Fibroblast of upper back skin (primary cell): ENCODE measurements at regions not wholly inside any gene's neighbourhood (a gene's known extent, or its start where the extent isn't known, plus 50 kb on each side); places are given as distances from the start of the nearest gene placed in this dataset.
A peak's percentile ranks its signal among the peaks of the same experiment; 100 is the strongest.
"Not testable (repeated sequence)": the region's sequence is repeated elsewhere in the genome, so short reads cannot be mapped to it uniquely, and the experiment has no call there.

ENCODE experiments used
- DNase-seq: peaks from one replicate; pipeline ENCODE4 v3.0.0-alpha.2; 2013

DNA sequence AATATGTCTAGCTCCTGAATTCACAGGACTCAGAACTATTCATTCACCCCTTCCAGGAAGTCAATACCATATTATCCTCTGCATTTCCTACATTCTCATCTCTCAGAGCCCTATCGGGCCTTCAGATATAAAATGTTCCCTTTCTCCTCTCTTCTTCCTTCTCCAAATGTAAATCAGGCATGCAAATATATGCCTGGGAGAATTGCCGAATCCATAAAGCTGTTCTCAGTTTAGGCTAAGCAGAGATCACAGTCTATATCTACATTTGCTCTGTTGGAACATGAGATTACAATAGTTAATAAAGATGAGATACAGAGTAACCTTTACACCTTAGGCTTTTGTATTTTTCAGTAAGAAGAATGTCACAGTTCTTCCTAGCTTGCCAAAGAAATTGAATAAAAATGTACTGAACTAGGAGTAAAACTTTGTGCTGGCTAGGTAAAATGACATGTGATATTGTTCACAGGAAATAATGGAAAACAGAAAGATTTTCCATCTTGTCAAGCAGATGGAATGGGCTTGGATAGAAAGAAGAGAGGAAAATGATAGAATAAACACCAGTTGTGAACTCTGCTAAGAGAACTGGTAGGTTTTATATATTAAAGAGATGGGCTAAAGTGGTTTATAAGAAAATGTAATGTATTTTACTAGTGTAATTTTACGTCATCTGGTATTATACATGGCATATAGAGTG lies 161.5 kb downstream of the NRIP1 start:
- no peak for DNase-seq

DNA sequence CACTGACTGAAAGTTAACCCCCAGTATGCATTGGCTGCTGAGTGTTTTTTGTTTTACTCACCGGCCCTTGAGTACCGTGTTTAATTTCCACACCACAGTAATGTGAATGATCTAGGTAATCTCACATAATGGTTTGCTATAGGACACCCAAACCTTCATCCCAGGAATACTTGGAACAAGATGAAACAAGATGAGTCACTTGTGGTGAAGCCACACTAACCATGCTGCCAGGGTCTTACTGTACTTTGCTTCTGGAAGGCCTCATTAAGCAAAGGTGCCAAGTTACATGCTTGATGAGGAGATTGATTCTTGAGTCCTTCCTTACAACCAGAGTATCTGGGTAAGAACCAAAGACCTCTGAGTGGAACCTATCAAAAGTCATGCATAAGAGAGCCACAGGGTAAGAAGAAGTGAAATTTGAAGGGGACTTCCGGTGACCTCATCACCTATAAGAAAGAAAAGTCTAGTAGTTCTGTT lies 163.3 kb downstream of the NRIP1 start:
- peak; percentile 94 for DNase-seq

DNA sequence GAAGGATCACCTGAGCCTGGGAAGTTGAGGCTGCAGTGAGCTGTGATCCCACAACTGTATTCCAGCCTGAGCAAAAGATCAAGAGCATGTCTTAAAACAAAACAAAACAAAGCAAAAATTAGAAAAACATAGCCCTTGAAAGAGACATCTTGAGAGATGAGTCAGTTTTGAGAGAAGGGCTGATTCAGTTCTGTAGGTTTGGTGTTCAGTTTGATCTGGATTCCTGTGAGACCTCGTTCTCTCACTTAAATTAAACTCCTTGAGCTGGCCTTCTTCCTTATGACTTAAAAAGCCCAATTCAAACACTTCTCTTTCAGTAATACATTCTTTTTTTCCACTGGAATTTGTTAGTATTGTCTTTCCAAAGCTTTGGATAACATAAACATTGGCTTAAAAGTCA lies 164.2 kb downstream of the NRIP1 start:
- peak; percentile 58 for DNase-seq

DNA sequence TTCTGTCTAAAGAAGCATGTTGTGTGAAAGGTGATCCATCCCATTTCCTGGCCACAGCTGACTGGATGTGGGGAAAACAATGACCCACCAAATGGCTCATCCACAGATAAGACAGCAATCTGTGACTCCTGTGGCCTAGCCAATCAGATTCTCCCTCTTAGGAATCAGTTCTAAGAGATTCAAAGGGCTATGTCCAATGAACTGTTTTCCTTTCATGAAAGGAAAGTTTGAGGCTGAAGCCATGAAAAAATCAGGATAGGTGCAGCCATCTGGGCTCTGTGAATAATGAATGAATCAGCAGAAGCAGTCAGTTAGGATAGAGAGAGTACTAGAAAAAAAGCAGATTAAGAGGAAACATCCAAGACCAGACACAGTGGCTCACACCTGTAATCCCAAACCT lies 164.7 kb downstream of the NRIP1 start:
- DNase-seq: peak; percentile 60

DNA sequence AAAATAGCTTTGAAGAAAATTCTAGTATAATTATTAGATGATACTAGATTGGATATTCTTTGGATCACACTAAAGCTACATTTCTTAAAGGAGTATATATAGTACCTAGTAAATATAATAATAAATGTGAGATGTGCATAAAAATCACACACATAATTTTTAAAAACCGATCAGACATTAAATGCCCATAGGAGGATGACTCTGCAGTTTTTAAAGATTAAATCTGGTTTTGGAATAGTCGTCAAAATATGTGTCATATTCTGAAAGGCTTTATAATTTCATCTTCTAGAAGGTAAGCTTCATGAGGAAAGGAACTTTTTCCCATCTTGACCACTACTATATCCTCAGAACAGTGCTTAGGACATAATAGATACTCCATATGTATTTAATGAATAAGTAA lies 169.0 kb downstream of the NRIP1 start:
- DNase-seq: no peak

DNA sequence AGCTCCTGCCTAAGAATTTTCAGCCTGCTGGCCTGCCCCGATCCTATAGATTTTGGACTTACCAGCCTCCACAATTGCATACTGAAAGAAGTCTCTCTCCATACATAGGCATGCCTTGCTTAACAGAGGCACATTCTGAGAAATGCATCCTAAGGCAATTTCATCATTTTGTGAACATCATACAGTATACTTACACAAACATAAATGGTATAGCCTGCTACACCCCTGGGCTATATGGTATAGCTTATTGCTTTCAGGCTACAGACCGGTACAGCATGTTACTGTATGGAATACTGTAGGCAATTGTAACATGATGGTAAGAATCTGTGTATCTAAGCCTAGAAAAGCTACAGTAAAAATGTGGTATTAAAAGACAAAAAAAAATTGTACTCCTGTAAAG lies 174.7 kb downstream of the NRIP1 start:
- DNase-seq: no peak

DNA sequence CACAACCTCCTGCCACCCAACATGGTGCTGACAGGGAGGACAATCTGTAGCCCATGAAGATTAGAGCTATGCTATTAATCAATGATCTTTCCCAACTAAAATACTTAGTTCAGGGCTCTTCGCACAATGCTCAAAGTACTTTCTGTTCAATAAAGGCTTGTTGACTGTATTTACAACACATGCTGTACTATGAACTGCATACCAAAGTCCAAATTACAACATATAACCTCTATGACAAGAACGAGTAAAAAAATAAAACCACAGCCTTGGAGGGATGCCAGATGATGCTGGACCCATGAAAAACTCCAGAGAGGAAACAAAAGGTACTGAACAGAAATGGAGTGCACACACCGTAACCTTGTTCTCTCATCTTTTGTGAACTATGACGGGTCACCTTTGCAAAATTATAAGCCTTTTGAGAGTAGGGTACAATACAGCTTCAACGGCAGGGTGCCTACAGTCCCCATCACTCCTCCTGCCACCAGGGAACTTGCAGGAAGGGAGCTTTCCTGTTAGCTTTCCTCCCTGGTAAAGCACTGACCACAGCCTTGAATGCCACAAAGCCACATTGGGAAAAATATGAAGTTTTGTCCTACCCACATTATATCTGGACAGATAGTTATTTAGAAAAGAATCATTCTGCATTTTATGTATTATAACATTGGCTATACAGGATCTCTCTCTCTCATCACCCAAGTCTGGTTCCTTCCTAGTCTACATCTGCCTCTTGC lies 175.6 kb downstream of the NRIP1 start:
- DNase-seq: peak; percentile 85

DNA sequence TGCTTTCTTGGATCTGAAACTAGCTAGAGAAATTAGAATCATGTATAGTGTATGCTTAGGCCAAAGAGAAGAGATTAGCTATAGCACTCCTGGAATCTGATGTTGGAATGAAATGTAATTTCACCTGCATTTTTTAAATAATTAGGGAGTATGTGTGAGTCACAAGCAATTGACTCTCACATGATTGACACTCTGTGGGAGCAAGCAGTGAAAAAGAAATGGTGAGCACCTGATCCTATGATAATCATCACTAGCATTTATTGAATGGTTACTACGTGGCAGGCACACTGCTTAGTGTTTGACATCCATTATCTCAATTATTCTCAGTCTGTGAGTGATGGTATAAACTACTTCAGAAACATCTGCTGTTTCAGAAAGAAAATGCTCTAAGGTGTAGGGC lies 176.6 kb downstream of the NRIP1 start:
- no peak for DNase-seq

DNA sequence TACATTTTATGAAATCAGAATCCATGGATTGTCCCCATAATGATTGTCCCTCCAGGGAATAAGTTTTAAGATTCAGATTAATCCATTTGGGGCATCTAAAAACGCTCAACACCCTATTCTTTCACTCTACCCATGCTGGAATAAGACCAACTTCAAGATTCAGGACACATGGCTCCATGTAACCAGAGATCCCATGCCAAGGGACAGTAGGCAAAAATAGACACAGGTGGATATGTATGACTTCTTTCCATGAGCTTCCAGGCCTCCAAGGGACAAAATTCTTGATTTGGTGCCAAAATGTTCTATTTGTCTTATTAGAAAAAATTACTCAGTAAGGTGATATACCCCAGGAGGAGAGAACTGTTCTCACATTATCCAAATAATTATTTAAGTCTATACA lies 178.8 kb downstream of the NRIP1 start:
- no peak for DNase-seq

DNA sequence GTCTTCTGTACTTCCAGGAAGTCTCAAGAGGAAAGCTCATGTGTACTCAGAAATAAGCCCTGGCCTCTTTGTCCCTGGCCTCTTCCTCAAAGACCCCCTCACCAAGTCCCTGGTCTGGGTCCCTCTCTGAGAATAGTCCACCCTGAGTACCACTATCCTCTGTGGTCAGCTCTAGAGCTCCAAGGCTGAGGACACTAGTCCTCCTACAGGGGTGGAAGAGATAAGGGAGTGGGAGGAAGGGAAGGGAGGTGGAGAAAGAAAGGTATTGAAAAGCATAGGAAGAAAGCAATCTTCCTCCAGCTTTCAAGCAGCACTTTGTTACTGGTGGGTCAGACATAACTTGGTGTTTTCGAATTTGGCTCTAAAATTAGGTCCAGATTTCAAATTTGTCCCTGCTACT lies 181.4 kb downstream of the NRIP1 start:
- DNase-seq: no peak

DNA sequence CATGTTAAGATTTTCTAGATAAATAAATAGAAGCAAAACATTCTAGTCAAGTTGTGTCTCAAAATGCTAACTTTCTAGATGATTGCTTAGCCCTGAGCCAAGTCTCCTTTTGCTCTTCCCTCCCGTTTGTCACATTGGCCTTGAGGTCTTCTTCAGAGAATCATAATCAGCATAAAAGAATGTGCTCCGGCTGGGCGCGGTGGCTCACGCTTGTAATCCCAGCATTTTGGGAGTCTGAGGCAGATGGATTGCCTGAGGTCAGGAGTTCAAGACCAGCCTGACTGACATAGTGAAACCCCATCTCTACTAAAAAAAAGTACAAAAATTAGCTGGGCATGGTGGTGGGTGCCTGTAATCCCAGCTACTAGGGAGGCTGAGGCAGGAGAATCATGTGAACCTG lies 182.3 kb downstream of the NRIP1 start:
- DNase-seq: not testable (repeated sequence)

DNA sequence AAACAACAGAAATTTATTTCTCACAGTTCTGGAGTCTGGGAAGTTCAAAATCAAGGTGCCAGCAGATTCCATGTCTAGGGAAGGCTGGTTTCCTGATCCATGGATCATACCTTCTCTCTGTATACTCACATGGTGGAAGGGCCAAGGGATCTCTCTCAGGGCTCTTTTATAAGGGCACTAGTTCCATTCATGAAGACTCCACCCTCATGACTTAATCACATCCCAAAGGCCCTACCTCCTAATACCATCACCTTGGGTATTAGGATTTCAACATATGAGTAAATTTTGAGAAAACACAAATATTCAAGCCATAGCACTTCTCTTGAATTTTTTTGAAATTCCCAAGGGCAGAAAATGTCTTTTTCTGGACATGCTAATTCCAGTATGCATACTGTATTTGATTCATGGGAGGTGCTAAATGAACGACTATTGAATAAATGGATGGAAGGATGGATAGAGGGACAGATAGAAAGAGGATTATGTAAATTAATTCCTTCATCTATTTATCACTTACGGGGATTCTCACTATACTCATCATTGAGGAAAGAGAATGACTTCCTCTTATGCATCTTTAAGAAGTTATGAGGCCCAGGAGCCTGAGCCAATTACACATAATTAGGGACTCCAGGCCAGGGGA lies 182.8 kb downstream of the NRIP1 start:
- no peak for DNase-seq

DNA sequence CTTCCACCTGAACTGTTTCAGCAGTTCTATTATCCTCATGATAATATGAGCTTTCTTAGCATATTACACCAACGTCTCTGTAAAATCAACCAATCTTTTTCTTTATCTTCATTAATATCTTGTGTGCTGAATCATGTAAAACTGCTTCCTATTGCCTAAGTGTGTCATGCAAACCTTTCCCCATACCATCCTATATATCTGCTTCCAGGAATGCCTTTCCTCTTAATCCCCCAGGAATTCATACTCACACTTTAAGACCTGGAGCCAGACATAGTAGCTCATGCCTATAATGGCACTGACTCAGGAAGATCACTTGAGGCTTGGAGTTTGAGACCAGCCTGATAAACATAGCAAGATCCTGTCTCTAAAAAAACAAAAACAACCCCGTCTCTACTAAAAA lies 183.9 kb downstream of the NRIP1 start:
- DNase-seq: peak; percentile 95

DNA sequence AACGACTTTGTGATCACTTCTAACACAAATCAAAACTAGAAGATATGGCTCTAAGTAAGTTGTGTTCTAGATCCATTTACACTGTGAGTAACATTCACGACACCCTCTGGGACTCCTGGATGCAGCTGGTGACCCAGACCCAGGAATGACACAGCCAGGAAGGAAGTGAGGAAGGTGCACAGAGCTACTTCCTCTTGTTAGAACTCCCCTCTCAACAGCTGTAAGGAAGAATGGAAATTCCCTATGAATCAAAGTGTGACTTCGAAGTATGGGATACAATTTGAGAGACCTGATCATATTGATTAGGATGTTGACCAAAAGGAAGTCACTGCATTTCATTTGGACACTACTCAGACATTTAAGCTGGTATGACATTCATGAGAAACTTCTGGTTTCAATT lies 185.3 kb downstream of the NRIP1 start:
- DNase-seq: no peak

DNA sequence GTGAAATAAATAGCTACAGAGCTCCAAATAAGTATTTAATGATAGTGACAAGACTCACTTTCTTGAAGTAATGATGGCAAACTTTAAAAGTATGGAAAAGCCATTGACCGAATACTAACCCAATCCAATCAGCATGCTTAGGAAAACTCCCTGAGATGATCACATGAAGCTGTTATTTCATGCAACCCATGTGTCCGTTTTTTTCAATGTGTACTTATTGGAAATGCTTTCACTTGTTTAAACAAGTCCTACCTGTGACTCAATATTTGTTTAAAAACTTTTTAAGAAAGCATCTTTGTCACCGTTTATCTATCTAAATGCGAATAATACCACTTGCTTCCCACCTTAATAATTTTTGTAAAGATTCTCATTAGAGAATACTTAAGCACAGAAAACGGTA lies 185.8 kb downstream of the NRIP1 start:
- no peak for DNase-seq

DNA sequence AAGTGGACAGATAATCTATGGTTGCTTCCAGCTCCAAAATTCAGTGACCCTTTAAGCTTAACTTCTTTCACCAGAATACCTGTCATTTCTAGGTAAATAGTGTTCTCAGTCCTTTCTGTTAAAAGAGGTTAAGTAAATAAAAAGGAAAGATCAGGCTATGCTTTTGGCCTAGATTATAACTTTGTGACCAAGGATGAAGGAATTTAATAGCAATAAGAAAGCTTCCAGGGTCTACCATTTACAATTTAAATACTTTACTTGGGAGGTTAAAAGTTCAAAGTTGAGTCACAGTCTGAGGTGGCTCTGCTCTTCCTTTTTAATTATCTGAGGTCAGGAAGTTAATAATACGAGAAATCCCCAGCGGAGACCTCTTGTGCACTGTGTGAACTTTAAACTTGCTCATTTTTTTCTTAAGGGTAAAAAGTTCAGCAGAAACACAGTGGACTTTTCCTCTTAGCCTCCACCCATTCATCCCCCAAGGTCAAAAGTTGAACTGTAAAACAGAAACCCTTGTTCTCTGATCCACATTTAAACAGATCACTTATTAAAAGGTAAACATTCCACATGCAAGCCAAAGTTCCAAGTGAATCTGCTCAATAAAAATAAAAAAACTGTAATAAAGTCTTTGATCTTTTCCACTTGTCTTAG lies 187.1 kb downstream of the NRIP1 start:
- DNase-seq: peak; percentile 65

DNA sequence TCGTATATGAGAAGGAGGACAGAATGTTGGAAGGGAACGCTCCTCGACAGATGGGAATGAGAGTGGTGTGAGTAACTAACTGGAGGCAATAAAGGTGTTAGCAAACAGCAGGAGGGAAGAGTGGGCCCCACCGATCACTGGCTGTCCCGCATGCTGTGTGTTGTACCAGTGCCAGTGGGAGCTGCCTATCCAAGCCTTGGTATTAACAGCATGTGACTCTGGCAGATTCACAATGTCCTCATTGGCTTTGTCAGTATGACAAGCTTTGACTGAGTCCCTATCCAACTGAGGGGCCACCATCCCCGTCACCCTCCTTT lies 188.3 kb downstream of the NRIP1 start:
- DNase-seq: no peak

DNA sequence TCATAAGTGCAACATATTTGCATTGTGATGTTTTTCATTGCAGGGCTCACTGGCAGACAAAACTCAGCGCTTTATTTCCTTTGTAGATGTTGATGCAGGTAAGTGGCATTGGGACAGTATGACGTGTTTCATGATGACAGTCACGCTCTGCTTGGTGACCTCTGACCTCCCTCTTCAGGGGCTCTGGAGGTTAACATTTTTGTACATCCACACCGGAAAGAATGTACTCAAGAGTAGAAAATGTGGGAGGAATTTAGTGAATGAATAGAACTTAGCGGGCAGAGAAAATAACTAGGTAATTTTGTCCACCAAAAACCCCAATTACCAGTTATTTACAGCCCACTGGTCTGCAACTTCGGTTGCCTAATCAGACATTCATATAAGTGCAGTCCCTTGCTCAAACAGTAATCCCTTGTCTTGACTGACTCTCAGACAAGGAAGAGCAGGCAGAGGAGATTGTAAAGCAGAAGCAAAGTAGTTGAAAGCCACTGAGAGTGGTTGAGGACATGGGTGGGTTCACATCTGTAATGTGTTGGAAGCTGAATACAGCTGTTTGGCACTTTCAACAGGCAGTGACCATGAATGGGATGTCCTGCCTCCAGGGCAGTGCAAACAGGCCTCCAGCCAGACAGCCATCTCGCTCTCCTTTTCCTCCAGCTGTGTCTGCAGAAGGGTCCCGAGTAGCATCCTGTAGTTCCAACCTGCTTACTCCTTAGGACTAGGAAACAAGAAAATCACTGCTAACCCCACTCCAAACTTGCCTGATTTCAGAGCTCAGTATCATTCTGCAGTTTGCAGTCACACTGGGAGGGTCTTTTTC lies 188.9 kb downstream of the NRIP1 start:
- DNase-seq: no peak

DNA sequence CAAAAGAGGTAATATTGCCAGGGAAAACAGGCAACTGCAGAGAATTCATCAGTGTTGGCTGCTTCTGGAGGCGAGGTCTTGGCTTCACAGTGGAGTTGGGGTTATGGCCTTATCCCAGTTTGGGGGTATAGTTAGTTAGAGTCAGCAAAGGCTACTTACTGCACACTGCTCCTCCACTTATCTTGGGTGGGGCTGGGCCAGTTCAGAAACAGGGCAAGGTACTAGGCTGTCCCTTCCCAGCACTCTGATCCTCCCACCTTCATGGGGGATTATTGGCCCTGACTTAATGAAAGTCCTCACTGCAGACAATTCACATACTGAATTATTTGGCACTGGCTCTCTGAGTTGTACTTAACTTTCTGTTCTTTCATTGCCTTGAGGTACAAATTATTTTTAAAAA lies 189.6 kb downstream of the NRIP1 start:
- DNase-seq: no peak

DNA sequence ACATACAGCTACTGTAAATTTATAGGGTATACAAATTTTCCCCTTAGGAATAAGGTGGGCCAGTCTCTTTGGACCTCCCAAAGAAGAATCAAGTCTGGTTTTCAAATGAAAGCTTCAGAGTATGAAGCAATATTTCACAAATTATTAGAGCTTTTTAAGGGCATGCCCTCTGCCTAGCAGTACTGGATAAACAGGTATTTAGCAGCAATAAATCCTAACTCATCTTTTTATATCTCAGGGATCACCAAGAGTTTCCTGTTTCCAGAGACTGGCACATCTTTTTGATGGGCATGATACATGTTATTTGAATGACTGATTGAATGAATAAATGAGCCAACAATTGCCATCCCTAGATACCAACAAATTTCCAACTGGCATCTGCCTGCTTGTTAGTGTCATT lies 190.4 kb downstream of the NRIP1 start:
- DNase-seq: no peak

DNA sequence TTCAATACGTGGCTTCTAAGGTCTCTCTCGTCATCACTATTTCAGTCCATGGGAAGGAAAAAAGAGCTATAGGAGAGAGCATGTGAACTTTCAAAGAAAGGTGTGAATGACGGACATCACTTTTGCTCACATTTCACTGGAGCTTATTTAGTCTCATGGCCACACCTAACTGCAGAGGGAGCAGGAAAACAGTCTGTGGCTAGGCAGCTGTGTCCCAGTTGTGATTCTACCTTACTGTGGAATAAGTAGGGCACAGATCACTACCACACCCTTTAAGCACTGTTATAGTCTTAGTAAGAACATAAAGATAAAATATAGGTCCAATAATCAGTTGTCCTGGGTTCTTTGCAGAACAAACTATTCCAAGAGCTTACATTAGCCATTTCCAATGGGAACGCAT lies 192.9 kb downstream of the NRIP1 start:
- DNase-seq: no peak

DNA sequence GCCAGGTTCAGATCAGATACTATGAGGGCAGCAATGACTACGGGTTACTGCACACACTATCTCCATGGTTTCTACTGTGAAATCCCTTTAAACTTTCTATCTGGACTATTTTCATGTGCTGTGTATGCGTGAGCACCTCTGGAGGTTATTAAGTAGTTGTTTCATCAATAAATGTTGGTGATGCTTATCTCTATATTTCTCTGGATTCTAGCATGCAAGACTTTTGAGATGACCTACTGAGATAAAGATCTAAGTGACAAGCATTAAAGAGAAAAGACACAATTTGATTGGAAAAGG lies 194.0 kb downstream of the NRIP1 start:
- no peak for DNase-seq
